VCaP (cell line): ENCODE measurements at regions not wholly inside any gene's neighbourhood (a gene's known extent, or its start where the extent isn't known, plus 50 kb on each side); places are given as distances from the start of the nearest gene placed in this dataset.

ENCODE experiments used
- H3K27ac ChIP-seq: fragments of 450-650 bp; 2 replicates; pipeline ENCODE4 v1.5.1; 2017
- CTCF ChIP-seq: fragments of 450-650 bp; conservative IDR thresholded peaks from 2 replicates; pipeline ENCODE4 v1.5.1; 2017; ENCODE audit warnings: mild to moderate bottlenecking, moderate library complexity

- no peak for TF ChIP-seq CTCF
- H3K27ac ChIP-seq: no peak overlapping the region
These were observed 122.8 kb upstream of the PRR20G start for GRCh38 chr3:127410678-127411077.

- H3K27ac ChIP-seq: no peak overlapping the region
- no peak for TF ChIP-seq CTCF
These were observed 122.3 kb upstream of the PRR20G start for GRCh38 chr3:127410137-127410488.

GRCh38 chr3:127409421-127410136 is 121.7 kb upstream of the PRR20G start:
- no peak overlapping the region for H3K27ac ChIP-seq
- no peak for TF ChIP-seq CTCF

- TF ChIP-seq CTCF: no peak
- H3K27ac ChIP-seq: no peak overlapping the region
These were observed 121.0 kb upstream of the PRR20G start for GRCh38 chr3:127408684-127409420.

GRCh38 chr3:127408022-127408683 is 120.3 kb upstream of the PRR20G start:
- H3K27ac ChIP-seq: no peak overlapping the region
- no peak for TF ChIP-seq CTCF

GRCh38 chr3:127407026-127407939 is 119.4 kb upstream of the PRR20G start:
- TF ChIP-seq CTCF: no peak
- H3K27ac ChIP-seq: no peak overlapping the region
